HG03469 (cell line): ENCODE measurements at regions not wholly inside any gene's neighbourhood (a gene's known extent, or its start where the extent isn't known, plus 50 kb on each side); places are given as distances from the start of the nearest gene placed in this dataset.

Experiments used
- ATAC-seq: cut with Tn5 transposase; IDR thresholded peaks from one replicate; pipeline ENCODE4 v1.9.1; 2021; ENCODE audit warnings: mild to moderate bottlenecking, moderate library complexity, moderate number of reproducible peaks; ENCODE audit not compliant: unreplicated experiment

DNA sequence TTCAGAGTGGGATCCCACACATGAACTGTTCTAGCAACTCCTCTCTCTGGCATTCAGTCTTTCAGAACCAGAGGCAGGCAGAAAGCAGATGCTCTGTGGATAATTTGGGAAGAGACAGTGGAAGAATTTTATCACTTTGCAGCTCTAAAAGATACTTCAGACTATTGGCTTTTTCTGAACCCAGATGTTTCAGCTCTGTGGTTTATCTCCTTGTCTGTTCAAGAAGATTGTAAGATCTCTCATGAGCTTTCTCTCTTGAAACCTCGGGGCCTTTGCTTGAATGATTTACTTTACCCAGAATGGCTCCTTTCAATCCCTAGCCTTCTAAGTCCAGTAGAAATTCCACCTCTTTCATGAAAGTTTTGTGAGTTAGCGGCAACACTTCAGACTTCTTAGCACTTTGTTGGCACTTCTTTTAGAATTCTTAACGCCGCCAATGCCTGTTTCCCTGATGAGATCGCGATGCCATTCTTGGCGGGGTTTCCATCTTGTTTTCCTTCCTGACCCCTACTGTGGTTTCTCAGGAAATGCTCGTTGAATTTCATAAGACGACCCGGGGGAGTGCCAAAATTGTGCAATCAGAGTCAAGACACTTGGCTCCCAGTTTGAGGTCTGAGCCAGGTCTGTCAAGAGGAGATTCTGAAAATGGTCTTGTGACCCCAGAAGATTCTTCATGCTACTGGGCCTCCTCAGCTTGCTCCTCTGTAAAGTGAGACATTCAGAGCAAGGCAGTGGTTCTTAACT is 107.0 kb upstream of the PRICKLE1 start:
- no peak for ATAC-seq

DNA sequence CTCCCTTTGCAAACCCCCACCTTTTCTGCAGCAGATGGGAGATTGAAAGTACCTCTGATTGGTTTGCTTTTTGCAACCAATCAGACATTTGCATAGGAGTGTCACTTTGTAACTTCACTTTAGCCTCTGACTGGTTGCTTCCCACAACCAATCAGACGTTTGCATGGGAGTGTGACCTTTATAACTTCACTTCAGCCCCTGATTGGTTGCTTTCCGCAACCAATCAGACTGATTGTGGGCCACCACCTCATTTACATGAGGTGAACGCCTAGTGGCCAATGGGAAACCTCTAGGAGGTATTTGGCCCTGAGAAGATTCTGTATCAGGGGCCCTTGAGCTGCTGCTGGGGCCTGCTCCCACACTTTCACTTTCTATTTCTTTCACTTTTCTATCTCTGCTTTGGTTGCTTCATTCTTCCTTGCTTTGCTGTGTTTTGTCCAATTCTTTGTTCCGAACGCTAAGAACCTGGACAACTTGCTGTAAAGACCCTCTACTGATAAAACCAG is 106.0 kb upstream of the PRICKLE1 start:
- no peak for ATAC-seq

DNA sequence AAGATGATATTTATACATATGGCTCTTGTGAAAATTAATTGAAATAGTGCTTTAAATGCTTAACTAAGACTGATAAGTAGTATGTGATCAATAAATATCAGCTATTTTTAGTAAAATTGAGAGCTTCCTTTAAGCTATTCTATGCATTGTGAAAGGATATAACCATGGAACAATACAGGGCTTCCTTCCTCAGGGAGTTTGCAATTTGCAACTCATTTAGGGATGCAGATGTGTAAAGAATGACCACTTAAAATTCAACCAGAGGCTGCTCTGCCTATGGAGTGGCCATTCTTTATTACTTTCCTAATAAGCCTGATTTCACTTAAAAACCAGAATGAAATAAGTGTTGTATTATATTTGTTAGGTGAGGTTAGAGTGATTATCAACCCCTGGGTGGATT is 103.2 kb upstream of the PRICKLE1 start:
- ATAC-seq, result no peak

DNA sequence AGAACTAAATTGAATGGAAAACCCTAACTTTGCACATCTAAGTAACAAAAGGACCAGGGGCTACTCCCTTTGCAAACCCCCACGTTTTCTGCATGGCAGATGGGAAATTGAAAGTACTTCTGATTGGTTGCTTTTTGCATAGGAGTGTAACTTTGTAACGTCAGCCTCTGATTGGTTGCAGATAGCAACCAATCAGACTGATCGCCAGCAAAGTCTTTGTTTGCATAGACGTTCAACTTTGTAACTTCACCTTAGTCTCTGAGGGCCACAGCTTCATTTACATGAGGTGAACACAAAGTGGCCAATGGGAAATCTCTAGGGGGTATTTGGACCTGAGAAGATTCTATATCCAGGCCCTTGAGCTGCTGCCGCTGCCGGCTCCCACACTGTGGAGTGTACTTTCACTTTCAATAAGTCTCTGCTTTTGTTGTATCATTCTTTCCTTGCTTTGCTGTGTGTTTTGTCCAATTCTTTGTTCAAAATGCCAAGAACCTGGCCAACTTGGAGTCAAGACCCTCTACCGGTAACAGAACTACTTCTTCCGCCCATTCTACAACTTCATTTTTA is 102.5 kb upstream of the PRICKLE1 start:
- ATAC-seq, result no peak

DNA sequence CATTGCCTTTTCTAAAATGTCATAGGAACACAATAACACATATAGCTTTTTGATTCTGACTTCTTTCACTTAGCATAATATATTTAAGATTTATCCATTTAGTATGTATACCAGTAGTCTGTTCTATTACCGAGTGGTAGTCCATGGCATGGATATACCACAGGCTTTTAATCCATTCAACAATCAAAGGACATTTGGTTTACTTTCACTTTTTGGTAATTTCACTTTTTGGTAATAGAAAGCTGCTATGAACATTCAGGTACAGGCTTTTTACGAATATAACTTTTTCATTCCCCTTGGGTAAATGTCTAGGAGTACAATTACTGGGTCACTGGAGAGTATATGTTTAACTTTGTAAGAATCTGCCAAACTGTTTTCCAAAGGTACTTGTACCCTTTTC is 100.7 kb upstream of the PRICKLE1 start:
- ATAC-seq, result no peak

DNA sequence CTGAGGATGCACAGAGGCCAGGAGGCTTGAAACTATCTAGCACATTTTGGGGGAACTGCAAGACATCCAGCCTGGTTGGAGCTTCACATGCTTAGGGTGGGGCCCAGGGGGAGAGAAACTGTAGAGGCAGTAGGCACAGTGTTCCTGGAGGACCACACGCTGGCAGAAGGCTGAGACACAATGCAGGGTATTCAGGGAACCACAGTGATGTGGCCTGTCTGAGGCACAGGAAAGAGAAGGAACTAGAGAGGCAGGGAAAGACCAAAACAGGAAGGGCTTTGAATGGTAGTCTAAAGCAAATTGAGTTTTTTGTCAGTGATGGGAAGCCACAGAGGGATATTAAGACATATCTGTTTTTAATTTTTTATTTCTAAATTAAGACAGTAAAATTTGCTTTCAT is 100.2 kb upstream of the PRICKLE1 start:
- no peak for ATAC-seq

DNA sequence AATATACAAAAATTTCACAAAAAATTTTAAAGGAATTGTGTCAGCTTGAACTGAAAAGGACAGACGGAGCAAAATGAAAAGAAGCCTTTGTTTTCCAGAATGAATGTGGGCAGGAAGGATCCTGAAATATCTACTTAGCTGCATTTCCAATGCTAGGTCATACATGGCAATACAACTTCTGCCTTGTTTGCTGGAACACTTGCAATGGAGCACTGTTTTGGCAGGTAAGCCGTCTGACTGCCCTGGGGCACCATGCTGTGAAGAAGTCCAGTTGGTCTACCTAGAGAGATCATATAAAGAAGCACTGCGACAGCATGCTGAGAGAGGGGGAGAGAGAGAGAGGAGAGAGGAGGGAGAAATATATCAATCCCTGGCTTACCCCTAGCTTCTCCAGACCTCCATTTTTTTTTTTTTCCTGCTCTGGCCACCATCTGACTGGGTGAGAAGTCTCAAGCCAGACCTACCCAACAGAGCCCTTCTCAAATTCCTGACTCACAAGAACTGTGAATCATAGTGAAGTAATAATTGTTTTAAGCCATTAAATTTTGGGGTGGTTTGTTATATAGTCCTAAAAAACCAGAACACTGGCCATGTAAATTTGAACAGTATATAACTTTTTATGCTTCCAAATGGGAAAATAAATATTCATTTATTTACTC is 97.1 kb upstream of the PRICKLE1 start:
- no peak for ATAC-seq

DNA sequence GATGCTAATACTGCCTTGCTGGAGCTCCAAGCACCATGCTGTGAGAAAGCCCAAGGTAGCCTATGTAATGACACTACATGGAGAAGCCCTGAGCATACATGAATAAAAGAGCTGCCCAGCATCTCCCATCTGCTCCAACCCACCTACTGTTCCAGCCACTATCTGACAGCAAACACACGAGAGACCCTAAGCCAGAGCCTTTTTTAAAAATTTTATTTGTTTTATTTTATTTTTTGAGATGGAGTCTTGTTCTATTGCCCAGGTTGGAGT is 95.2 kb upstream of the PRICKLE1 start:
- no peak for ATAC-seq

- ATAC-seq, result no peak
These were observed 94.6 kb upstream of the PRICKLE1 start for GRCh38 chr12:42683933-42684801.

DNA sequence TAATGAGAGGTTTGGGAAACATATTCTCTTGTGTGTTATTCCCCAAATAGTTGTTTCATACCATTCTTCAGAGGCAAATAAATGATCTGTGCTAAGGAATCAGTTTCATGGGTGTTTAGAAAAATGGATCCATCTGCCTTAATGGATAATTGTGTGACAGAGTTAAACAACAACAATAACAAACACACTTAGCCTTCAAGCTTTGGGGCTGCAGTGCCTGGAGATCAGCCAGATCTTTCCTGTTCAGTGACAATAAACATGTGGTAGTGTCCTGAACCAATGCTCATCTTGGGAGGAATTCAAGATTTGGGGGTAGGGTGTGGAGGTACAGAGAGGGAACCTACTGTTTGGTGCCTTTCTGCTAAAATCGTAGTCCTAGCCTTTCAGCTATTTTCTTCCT is 93.7 kb upstream of the PRICKLE1 start:
- no peak for ATAC-seq

DNA sequence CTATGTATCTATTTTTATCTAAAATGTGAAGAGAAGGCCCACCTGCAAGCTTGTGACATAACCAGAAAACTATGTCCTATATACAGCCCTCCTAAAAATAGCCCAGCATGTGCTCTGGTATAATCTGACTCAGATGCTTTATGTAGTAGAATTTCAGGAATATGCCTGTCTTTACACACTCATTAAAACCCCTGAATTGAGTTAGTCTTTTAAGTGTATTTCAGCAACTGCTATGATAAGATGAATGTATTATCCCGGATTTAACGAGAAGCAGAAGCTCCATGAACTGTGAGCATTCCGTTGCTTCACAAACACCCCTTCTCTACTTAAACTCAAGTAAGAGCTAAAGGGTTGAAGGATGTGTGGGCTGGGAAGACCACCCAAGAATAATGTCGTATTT is 89.9 kb upstream of the PRICKLE1 start:
- no peak for ATAC-seq

GRCh38 chr12:42677461-42677860 is 87.9 kb upstream of the PRICKLE1 start:
- no peak for ATAC-seq

GRCh38 chr12:42673535-42673934 is 84.0 kb upstream of the PRICKLE1 start:
- no peak for ATAC-seq

GRCh38 chr12:42670719-42671118 is 81.2 kb upstream of the PRICKLE1 start:
- no peak for ATAC-seq

GRCh38 chr12:42669553-42669952 is 80.0 kb upstream of the PRICKLE1 start:
- no peak for ATAC-seq

- ATAC-seq, result no peak
These were observed 77.2 kb upstream of the PRICKLE1 start for GRCh38 chr12:42666671-42667243.

- ATAC-seq, result no peak
These were observed 74.1 kb upstream of the PRICKLE1 start for GRCh38 chr12:42663621-42664020.

DNA sequence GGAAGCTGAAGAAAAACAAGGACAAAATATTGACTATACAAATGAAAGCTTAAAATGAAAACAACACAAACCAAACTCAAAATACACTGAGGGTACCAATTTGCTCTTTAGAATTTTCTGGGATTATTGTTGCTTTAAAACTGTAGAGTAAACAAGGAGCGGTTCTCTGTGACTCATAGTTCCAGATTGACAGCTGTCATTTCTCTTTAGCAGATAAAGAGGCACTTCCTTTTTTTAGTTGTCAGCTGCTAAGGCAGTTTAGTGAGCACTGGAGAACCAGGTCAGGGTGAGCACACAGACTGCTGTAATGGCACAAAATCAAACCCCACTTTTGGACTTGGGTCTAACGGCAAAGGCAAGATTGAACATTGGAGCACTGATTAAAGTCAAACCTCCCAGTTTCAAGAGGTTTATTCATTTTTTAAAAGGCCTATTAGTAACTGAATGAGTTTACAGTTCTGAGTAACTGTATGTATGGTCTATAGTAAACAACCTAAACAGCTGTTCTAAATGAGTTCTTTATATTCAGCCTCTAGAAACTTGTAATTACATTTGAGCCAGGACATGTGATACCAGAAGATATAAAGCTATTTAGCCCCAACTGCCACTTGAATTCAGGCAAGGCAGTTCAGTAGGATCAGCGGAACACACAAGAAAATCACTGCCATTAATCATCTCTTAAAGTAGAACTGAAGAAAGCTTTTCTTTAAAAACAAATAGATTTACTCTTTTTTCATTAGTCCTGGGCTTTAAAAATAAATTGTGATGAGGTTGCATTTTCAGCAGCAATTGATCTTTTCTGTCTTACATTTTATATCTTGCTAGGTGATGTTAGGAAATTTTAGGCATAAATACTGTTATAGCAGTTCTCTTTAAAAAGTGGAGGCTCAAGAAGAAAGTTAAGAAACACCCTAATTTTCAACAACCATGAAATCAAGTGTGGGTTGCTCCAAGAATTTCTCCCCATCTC is 71.7 kb upstream of the PRICKLE1 start:
- no peak for ATAC-seq

GRCh38 chr12:42660117-42660516 is 70.6 kb upstream of the PRICKLE1 start:
- ATAC-seq, result no peak

- no peak for ATAC-seq
These were observed 62.5 kb upstream of the PRICKLE1 start for GRCh38 chr12:42652048-42652447.
